GM18517 (cell line): ENCODE measurements at regions not wholly inside any gene's neighbourhood (a gene's known extent, or its start where the extent isn't known, plus 50 kb on each side); places are given as distances from the start of the nearest gene placed in this dataset.
A peak's percentile ranks its signal among the peaks of the same experiment; 100 is the strongest.

Experiments
- ATAC-seq: cut with Tn5 transposase; IDR thresholded peaks from one replicate; pipeline ENCODE4 v1.9.1; 2021; ENCODE audit warnings: mild to moderate bottlenecking, moderate library complexity; ENCODE audit not compliant: unreplicated experiment

DNA sequence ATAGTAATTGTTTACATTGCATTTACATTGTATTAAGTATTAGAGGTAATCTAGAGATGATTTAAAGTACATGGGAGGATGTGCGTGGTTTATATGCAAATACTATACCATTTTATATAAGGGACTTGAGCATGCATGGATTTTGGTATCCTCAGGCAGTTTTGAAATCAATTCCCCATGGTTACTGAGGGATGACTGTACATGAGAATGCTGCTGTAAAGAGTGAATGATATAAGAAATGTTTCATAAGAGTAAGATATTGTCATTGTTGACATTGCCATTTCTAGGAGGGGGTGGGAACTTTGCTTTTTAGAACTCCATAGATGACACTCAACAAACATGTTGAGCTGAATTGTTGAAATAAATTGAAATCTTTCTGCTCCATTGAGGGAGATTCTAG lies 185.0 kb downstream of the SEMA6A start:
- no peak for ATAC-seq

DNA sequence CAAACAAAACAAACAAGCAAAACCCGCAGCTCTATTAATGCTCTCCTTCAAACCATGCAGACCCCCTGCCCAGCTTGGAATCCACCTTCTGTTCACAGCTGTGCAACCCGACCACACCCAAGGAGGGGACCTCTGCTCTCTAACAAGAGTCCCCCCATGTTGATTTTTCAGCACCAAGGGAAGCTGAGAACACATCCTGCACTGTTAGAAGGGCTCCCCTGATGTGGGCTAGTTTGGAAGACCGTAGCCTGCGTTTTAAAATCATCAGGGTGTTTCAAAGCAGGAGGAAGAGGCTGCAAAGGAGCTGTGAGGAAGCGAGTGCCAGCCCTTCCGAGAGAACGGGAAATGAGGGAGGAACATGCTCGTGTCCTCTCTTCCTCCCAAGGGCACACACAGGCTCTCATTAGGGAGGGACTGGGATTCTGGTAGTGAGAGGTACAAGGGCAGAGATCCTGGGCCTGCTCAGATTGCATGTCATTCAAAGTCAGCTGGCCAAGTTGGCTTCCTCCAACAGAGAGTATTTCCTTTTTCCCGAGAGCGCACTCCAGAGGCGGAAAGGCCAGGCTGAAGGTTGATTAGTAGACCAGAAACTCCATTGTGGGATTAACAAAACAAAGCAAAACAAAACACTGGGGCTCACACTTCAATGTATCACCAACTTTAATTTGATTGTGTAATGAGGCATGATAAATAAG lies 185.9 kb downstream of the SEMA6A start:
- no peak for ATAC-seq

DNA sequence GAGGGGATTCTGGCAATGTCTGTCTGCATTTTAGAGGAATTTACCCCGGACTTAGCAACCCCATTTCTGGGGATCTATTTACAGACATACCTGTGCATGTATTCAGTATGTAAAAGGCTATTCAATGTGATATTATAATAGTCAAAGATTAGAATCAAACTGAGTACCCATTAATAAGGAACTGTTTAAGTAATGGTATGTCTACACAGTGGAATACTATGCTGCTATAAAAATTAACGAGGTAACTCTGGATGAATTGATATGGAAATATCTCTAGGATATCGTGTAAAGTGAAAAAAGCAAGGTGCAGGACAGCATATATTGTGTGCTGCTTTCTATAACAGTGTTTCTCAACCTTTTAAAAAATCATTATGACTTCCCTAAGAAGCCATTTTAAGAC lies 186.9 kb downstream of the SEMA6A start:
- no peak for ATAC-seq

DNA sequence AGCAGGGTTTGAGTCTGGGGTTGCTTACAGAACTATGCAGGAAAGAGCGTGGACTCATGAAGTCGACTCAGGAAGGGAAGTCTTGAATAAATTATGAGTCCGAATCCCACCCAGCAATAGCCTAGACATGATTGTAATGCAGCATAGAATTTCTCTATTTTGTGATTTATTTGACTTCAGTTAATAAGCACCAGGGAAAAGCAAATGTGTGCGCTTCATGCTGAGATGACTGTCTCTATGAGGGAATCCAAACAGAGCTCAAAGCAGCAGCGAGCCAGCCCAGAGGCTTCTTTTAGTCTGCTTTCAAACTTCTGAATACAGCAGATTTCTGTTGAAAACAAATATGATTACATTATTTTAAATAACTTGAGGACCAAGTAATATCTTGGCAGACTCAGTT lies 188.0 kb downstream of the SEMA6A start:
- ATAC-seq: no peak

DNA sequence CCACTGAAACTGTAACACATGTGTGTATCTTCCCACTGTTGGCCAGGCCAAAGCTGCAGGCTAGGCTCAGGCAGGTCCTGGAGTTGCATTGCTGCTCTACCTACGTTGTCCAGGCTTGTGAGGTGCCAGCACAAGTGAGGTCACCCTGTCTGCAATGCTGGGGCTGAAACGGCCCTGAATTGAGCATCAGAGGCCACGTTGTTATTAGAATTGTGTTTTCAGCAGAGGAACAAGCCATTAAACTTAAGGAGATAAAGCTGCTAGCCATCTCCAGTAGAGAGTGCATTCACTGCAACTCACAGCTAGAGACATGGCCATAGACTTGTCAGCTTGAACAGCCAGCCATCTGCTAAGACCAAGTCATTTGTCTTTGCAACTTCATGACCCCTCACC lies 191.8 kb downstream of the SEMA6A start:
- ATAC-seq: no peak

DNA sequence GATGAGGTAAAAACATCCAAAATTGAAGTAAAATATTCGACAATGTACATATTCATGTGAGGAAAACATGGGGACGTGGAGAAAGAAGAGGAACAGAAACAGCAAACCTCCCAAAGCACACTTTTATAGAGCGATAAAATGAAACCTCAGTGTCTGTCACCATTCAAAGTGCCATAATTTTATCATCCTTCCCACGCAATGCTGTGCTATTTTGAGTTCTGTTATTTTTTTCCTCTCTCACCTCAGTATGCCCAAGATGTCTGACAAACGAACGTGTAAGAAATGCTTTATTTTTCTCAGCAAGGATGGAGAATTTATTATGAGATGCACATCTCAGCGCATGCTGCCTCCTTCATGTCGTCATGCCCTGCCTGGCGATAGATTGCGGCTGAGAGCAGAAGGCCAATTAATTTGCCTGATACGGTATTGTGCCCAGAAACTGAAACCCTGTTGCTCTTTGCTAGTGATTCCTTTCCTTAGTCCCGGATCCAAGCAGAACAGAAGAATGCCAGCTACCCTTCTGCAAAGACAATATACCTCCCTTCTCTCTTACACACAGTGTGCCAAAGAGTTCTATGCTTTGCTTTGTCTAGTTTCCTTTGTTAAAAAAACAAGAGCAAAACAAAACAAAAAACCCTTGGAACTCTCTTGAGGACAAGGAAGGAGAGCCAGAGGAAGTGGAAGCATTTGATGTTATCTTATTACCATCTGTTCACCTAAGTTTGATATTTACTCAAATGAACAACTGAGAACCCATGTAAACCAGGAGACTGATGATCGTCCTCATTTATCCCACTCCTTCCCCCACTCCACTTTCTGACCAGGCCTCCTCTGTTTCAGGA lies 192.4 kb downstream of the SEMA6A start:
- ATAC-seq: no peak

DNA sequence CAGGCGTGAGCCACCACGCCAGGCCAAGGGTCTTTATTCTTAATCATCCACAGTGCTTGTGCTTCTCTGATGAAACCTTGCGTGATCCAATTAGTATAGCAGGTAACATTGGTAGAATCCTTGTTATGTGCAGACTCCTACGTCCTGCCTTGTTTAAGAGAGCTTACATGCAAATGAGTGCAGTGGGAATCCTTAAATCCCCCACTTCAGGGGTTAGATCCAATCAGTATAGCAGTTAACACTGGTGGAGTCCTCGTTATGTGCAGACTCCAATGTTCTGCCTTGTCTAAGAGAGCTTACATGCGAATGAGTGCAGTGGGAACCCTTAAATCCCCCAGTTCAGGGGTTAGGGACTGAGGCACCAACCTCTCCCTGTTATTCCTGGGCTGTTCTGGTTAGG lies 193.4 kb downstream of the SEMA6A start:
- no peak for ATAC-seq

DNA sequence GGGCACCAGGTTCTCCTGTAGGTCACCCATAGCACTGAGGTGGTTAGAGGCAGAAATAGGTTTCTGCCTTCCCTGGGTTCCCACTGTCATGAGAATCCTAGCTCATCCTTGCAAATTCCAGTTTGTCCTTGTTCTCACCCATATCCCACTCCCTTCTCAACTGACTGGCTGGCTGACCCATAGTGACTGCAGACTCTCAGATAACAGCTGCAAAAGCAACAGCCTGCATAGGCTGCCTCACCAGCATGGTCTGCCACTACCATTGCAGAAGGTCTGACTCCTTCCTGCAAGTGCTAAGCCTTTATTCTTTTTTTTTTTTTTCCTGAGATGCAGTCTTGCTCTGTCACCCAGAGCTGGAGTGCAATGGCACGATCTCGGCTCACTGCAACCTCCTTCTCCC lies 194.0 kb downstream of the SEMA6A start:
- ATAC-seq: no peak

DNA sequence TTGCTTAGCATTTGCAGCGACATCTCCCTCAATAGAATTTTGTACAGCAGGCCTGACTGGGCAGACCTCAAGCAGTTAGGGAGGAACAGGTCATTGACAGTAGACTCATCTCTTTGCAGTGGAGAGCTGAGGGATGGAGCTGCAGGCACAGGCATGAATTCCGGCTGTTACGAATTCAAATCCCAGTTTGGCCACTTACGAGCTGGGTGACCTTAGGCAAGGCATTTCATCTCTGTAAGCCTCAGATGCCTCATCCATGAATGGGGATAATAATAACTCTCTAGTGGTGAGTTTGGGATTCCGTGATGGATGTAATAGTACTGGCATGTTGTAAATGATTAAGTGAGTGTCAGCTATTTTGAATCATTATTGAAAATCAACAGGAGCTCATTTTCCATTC lies 195.3 kb downstream of the SEMA6A start:
- ATAC-seq: no peak

DNA sequence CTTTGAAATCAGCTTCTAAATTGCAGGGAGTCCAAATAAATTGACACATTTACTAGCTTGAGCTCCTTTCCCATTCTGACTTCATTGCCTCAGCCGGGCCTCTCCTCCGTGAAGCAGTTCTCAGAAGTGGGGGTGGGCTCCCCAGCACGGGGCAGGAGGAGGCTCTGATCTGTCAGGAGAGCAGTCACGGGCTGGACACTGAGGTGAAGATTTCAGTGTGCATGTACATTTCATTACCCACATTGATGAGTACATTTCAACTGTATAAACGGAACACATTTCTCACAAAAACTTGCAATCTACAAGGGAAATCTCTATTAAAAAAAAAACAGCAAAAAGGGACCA lies 195.9 kb downstream of the SEMA6A start:
- ATAC-seq: no peak

DNA sequence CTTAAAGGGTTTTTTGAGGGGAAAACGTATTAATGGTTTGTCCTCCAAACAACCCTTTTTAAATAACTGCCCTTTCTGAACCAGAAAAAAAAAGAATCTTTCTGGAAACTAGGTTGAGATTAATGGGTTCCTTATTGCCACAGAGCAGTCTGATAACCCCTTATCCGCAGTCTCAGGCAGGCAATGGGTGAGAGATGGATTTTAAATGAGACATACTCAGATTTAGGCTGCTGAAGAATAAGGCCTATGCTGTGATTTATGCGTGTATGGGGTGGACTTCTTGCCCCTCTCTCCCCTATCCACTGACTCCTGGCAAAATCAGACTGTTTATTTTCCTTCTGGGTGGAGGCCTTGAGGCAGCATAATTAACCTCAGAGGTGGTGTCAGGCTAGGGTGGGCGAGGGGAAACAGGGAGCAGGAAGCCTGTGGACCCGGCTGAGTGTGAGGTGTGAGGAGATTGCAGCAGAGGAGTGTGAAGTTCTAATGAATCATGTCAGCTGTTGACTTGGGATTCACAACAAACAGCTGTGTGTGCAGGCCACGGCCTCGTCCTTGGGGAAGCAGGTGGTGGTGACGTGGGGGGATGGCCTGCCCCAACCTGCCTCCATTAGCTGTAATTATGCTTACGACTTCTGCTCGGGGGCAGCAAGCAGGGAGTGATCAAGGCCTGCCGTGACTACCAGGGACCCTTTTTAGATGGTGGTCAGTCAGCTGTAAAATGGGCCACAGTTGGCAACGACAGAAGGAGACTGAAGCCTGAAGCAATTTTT lies 196.4 kb downstream of the SEMA6A start:
- ATAC-seq: no peak

DNA sequence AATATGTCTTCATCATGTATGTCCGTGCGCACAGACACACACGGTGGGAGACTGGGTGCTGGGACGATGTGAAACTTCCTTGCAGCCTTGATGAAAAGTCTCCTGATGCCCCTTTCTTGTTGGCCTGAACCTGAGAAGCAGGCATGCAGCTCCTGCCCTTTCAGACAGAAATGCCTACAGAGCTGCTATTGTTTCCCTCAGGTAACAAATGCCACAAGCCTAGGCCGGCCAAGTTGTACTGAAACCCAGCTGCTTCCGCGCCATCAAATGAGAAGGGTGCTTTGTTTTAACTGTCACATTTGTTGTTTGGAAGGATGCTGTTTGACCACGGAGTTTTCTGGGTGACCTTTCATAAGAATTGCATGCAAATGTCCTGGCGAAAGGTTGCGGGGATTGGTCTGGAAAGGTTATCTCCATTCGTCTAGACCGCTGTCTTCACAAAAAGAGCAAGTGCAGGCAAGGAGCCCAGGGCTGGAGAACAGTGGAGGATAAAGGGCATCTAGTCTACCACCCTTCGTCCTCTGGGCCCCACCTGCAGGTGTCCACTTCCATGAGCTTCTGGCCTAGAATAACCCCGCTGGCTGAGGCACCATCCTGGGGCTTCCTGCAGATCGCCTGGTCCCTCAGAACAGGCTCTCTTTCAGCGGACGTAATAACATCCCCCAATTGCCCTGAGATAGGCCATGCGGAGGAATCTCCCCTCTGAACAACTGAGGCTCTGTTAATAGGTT lies 197.2 kb downstream of the SEMA6A start:
- ATAC-seq: no peak

DNA sequence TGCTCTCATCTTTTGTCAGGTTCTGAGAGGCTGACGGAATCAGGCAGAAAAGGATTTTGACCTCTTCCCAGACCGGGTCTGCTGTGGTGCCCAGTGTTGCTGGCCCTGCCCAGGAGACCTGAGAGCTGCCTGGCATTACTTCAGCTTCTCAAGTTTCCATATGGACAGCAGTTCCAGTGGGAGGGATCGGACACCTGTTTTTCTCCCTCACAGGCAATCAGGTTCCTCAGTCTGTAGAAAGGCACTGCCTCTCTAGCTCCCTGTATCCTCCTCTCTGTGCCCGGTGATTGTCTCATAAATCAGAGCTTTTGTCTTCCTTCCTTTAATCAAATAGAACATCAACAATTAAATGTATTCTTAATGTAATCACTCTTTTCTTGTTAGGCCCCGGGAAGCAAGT lies 198.7 kb downstream of the SEMA6A start:
- no peak for ATAC-seq

DNA sequence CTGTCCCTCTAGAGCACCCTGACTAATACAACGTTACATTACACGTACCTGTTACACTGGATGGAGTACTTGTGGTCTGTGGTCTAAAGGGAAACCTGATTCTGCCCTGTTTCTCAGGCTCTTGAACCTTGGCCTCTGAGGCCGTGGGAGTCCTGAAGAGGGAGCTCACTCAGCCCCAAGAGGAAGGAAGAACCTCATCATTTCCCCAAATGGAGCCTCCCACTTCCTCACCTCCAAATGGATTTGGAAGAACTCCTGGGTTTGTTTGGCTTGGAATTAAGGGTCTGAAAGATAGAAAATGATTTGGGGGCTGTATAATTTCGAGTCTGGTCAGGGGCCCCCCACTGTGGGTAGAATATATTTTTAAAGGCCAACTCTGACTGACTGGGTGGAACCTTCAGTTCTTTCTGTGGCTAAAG lies 200.2 kb downstream of the SEMA6A start:
- peak; percentile 69 for ATAC-seq

DNA sequence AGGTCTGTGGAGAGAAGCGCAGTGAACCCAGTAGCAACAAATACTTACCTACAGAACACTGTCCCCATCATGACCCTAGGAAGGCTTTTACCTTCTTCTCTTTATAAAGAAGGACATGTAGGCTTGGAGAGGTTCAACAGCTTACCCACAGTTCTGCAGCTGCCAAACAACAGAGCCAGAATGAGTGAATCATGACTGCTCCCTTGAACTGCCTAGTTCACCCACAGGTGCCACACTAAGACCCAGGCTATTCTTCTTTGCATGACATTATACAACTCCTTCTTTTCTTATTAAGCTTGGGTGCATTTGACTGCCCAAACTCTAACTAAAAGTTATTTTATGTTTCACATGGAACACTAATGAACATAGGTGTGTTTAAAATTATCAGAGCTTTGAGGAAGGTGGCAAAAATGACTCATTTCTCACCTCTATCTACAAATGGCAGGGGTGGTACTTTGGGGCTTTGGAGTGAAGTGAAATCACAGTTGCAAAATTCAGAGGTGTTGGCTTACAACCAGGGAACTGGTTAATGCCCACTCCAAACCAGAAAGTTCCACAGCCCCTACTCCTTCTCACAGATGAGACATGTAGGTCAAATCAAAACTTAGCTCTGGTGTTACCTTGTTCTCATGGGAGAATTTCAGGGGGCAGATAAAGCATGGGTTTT lies 201.6 kb downstream of the SEMA6A start:
- ATAC-seq: no peak

DNA sequence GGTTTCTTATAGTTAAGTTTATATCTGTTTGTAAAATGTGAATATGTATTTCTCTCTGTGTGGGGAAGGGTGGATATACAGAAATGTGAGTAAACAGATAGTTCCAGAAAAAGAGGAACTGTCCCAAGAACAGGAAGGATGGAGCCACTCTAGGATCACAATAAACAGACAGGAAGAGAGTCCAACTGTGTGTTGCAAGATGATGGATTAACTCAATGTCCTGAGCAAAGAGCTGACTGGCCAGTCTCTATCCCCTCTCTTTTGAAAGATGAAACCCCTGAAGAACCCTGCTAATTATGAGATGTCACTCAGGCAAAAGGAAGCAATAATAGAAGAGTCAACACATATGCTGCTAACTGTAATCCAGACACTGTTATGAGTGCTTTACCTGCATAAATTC lies 202.7 kb downstream of the SEMA6A start:
- ATAC-seq: no peak

DNA sequence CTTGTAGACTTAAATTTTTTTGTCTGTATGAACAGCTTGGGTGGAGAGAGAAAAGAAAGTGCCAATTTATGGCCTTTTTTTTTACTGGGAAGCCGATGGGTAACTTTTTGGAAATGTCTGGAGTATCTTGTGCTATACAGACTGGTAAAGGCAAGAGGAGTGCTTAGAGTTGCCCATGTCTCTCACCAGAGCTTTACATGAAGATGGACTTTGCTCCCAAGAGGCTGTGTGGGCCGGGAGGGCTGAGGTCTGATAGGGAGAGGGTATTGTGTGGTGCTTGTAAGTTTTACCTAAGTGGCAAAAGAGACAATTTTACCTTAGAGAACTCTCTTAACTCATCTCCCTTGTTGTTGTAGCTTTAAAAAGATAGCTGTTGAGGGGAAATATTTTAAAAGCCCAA lies 203.2 kb downstream of the SEMA6A start:
- ATAC-seq: no peak

DNA sequence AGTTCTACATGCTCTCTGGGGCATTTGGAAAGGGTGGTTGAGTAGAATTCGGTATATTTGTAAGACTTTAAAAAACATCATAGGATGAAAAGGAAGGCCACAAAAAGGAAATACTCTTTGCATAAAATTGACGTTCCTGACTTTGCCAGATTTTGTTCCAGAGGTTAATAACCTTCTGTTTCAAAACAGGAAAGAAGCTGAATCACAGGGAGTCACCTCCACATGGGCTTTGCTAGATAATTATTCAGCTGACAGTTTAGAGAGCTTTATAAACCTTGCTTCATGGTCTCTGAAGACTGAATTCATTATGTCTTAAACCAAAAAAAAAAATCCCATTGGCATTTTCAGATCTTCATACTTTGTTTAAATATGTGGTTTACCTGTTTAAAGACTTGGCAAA lies 203.7 kb downstream of the SEMA6A start:
- no peak for ATAC-seq

DNA sequence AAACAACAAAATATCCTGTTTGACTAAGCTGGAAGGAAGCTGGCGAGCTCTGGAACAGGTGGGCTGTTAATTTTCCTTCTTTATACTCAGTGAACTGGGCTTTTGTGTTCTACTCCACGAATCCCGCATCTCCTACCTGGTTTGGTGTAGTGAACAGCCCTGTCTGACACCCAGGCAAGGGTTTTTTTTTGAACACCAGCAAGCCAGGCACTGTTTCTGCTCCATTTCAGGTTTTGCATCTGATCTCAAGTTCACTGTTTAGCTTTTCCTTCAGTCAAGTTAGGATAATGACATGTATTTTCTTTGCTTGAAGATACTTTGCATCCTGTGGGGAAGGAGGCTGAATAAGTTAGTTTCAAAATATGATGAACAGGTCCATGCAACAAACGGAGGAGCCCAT lies 204.5 kb downstream of the SEMA6A start:
- no peak for ATAC-seq

DNA sequence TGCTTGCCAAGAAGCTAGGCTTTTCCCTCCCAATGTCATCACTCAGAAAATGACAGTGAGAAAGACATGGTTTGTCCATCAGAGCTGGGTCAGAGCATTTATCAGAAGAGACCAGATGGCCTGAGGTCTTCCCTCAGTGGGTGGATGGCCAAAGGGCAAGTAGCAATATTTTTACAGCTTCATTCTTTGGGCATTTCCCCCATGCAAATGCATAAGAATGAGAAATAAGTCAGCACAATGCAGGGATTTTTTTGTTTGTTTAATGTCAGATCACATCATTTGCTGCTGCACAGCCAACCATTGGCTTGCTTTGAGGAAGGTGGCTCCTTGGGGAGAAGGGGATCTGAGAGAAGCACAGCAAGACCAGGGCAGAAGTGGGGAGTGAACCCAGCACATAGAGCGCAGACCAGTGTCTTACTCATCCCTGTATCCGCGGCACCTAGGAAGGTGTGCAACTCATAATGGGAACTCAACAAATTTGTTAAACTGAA lies 209.6 kb downstream of the SEMA6A start:
- peak; percentile 82 for ATAC-seq

DNA sequence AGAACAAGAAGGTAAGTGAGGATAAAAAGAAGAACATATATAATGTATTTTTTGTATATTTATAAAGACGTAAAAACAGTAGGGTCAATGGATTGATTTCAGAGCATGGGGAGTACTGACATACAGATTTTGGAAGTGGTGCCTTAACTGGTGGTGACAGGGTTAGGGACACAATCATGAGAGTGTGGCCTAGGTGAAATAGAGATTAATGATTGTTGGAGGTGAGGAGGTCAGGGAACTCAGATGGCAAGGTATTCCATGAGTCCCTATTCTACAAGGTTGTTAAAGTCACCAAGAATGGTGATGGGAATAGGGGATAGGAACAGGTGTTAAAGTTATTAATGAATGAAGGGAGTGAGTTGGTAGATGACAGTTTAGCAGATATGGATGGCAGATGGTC lies 210.8 kb downstream of the SEMA6A start:
- ATAC-seq: no peak
